ENCODE measurements at regions not wholly inside any gene's neighbourhood (a gene's known extent, or its start where the extent isn't known, plus 50 kb on each side); places are given as distances from the start of the nearest gene placed in this dataset.
A peak's percentile ranks its signal among the peaks of the same experiment; 100 is the strongest.

DNA sequence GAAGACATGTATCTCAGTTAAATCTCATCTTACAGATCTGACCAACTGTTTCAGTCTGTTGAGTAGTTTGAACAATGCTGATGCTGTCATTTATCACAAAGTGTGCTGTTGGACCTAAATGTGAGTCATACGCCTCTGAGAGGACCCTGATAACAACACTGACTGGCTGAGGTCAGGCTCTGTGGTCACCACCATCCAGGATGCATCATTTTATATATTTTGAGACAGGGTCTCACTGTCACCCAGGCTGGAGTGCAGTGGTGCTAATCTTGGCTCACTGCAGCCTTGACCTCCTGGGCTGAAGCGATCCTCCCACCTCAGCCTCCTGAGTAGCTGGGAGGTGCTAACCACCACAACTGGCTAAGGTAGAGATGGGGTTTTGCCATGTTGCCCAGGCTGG, 181.0 kb upstream of the RGS6 start:
- TF ChIP-seq ZNF444 (CRISPR knock-in tag; IDR thresholded peaks at IDR 0.05) (no peak), ZNF224 (CRISPR knock-in tag; IDR thresholded peaks at IDR 0.05) (no peak), POLR2A (conservative IDR thresholded peaks at IDR 0.05) (no peak), NCOR1 (IDR thresholded peaks at IDR 0.05) (peak; percentile 72), MYC (IDR thresholded peaks at IDR 0.05; ENCODE audit: low read depth, low read length) (no peak), MYC (CRISPR knock-in tag; IDR thresholded peaks at IDR 0.05; ENCODE audit: borderline replicate concordance, low read depth) (no peak), ZNF121 (CRISPR knock-in tag; conservative IDR thresholded peaks at IDR 0.05) (no peak), NFIC (IDR thresholded peaks at IDR 0.05) (peak; percentile 35; the same call in 1 of the 2 replicates), CTCF (IDR thresholded peaks at IDR 0.05 in 2 of 3, conservative IDR thresholded peaks at IDR 0.05 in 1 of 3; ENCODE audit: insufficient read depth in 2 of 3, low read depth in 1 of 3, low read length in 3 of 3) (no peak), RFX5 (IDR thresholded peaks at IDR 0.05; ENCODE audit: low read depth, low read length) (no peak), ZNF384 (IDR thresholded peaks at IDR 0.05; ENCODE audit: low read depth, low read length) (no peak)
- TF ChIP-seq, protein P1, sequence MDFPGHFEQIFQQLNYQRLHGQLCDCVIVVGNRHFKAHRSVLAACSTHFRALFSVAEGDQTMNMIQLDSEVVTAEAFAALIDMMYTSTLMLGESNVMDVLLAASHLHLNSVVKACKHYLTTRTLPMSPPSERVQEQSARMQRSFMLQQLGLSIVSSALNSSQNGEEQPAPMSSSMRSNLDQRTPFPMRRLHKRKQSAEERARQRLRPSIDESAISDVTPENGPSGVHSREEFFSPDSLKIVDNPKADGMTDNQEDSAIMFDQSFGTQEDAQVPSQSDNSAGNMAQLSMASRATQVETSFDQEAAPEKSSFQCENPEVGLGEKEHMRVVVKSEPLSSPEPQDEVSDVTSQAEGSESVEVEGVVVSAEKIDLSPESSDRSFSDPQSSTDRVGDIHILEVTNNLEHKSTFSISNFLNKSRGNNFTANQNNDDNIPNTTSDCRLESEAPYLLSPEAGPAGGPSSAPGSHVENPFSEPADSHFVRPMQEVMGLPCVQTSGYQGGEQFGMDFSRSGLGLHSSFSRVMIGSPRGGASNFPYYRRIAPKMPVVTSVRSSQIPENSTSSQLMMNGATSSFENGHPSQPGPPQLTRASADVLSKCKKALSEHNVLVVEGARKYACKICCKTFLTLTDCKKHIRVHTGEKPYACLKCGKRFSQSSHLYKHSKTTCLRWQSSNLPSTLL (IDR thresholded peaks at IDR 0.05), result no peak

Data from K562 (cell line).